GM19035 (cell line): ENCODE measurements at regions not wholly inside any gene's neighbourhood (a gene's known extent, or its start where the extent isn't known, plus 50 kb on each side); places are given as distances from the start of the nearest gene placed in this dataset.

ENCODE experiments used
- ATAC-seq: cut with Tn5 transposase; IDR thresholded peaks from one replicate; pipeline ENCODE4 v1.9.1; 2021; ENCODE audit not compliant: unreplicated experiment

GRCh38 chr18:21162786-21163185 lies 51.2 kb upstream of the ROCK1 start:
- no peak for ATAC-seq

GRCh38 chr18:21163647-21164547 lies 52.3 kb upstream of the ROCK1 start:
- ATAC-seq: no peak

- ATAC-seq: no peak
Observed at GRCh38 chr18:21164548-21165095, 53.0 kb upstream of the ROCK1 start.

- ATAC-seq: no peak
Observed at GRCh38 chr18:21167641-21168377, 56.2 kb upstream of the ROCK1 start.

- ATAC-seq: no peak
Observed at GRCh38 chr18:21168880-21169279, 57.3 kb upstream of the ROCK1 start.

GRCh38 chr18:21177822-21178221 lies 64.2 kb upstream of the GREB1L start:
- no peak for ATAC-seq

- ATAC-seq: peak; percentile 63
Observed at GRCh38 chr18:21179590-21180220, 62.3 kb upstream of the GREB1L start.

GRCh38 chr18:21180588-21180987 lies 61.4 kb upstream of the GREB1L start:
- no peak for ATAC-seq

GRCh38 chr18:21181766-21182165 lies 60.3 kb upstream of the GREB1L start:
- ATAC-seq: no peak

GRCh38 chr18:21183670-21184069 lies 58.4 kb upstream of the GREB1L start:
- no peak for ATAC-seq

GRCh38 chr18:21184396-21184996 lies 57.5 kb upstream of the GREB1L start:
- no peak for ATAC-seq

- ATAC-seq: no peak
Observed at GRCh38 chr18:21187886-21188285, 54.1 kb upstream of the GREB1L start.

- no peak for ATAC-seq
Observed at GRCh38 chr18:21191596-21192307, 50.3 kb upstream of the GREB1L start.
